ENCODE measurements at regions not wholly inside any gene's neighbourhood (a gene's known extent, or its start where the extent isn't known, plus 50 kb on each side); places are given as distances from the start of the nearest gene placed in this dataset.
"Not testable (repeated sequence)": the region's sequence is repeated elsewhere in the genome, so short reads cannot be mapped to it uniquely, and the experiment has no call there.

DNA sequence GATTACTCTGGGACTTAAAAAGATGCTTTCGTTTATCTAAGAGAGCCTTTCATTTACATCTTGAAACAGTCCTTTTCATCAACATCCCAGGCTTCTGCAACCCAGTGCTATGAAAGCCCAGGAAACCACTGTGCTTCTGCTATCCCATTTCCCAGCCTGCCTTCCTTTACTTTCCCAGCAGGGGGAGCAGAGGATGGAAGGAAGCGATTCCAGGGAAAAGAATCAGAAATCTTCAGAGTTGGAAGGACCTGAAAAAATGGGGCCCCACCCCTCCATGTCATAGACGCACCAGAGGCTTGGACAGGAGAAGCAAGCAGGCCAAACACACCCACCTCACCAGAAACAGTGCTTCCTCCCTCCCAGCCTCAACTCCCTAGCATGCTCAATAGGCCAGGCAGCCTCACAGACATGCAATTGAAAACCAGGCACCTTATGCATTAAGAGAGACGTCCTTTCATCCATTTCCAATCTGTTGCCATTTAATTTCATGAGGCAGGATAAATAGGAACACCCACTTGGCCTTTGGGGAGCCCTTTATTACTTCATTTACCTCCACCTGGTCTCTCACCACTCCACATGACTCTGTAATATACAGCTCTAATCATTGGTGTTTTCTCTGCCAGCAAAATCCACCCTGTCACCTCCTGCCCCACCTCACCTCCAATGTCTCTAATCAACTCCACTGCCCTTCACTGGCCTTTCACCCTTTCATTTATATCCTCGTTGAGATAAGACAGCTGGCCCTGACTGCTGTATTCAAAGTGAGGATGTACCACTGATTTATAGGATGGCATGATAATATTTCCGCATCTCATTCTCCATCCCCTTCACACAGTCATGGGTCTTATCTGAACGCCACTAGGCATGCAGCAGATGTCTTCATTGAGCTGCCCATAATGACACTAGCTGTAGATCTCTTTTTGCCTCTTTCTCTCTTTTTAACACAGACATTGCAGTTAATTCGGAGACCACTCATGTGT lies 583.9 kb downstream of the NTRK3 start:
- Histone ChIP-seq H3K27me3 (ENCODE audit: insufficient read depth in 3 of 3, low read length in 2 of 3) (no peaks in the 10 kb centered on the region), H3K36me3 (ENCODE audit: insufficient read depth in 1 of 2, low read depth in 1 of 2) (no peaks in the 10 kb centered on the region), H3K27ac (no peak overlapping the region), H3K4me3 (no peak overlapping the region), H3K4me1 (no peaks in the 10 kb centered on the region), H3K9me3 (peaks cover 8% of the 10 kb centered on the region)
- intact Hi-C loops (cut with DNase I), result loop anchor here in 1 of 2 donors (5.0 kb wide), 1 partner anchor 575 kb away; no protein-coding TSS in a partner anchor
- DNase-seq (no peak), ATAC-seq (no peak)
- TF ChIP-seq, protein P1, sequence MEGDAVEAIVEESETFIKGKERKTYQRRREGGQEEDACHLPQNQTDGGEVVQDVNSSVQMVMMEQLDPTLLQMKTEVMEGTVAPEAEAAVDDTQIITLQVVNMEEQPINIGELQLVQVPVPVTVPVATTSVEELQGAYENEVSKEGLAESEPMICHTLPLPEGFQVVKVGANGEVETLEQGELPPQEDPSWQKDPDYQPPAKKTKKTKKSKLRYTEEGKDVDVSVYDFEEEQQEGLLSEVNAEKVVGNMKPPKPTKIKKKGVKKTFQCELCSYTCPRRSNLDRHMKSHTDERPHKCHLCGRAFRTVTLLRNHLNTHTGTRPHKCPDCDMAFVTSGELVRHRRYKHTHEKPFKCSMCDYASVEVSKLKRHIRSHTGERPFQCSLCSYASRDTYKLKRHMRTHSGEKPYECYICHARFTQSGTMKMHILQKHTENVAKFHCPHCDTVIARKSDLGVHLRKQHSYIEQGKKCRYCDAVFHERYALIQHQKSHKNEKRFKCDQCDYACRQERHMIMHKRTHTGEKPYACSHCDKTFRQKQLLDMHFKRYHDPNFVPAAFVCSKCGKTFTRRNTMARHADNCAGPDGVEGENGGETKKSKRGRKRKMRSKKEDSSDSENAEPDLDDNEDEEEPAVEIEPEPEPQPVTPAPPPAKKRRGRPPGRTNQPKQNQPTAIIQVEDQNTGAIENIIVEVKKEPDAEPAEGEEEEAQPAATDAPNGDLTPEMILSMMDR (IDR thresholded peaks at IDR 0.05), result peak; percentile 47
- WGBS, 3 donors, result 56 to 64% (median 59%) methylated on average over 8 of the region's 8 CpGs

DNA sequence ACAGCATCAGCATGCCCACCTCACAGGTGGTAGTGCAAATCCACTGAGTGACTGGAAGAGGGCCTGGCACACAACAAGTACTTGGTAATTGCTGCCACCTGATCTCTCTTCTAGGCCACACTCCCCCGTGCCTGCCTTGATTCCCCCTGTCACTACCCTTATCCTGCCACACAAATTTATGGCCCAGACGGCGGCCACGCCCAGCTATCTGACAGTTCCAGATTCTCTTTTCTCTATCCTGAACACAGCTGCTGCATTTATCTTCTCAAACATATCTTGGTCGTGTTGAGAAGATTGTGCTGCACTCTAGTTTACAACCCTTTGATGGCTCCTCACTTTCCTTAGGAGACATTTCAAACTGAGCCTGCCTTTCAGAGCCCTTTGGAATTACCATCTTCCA lies 585.2 kb downstream of the NTRK3 start:
- no peaks in the 10 kb centered on the region for H3K4me1 ChIP-seq
- H3K27me3 ChIP-seq (ENCODE audit: insufficient read depth in 3 of 3, low read length in 2 of 3), result no peaks in the 10 kb centered on the region
- intact Hi-C loops (cut with DNase I), result loop anchor here in 1 of 2 donors (5.0 kb wide), 1 partner anchor 576 kb away; no protein-coding TSS in a partner anchor
- no peak overlapping the region for H3K4me3 ChIP-seq
- 58 to 76% (median 69%) methylated on average over 5 of the region's 5 CpGs for WGBS, 3 donors
- ATAC-seq (no peak), DNase-seq (no peak)
- no peak overlapping the region for H3K27ac ChIP-seq
- H3K9me3 ChIP-seq, result peaks cover 13% of the 10 kb centered on the region
- TF ChIP-seq, protein P1 (IDR thresholded peaks at IDR 0.05), result no peak
- no peaks in the 10 kb centered on the region for H3K36me3 ChIP-seq (ENCODE audit: insufficient read depth in 1 of 2, low read depth in 1 of 2)

DNA sequence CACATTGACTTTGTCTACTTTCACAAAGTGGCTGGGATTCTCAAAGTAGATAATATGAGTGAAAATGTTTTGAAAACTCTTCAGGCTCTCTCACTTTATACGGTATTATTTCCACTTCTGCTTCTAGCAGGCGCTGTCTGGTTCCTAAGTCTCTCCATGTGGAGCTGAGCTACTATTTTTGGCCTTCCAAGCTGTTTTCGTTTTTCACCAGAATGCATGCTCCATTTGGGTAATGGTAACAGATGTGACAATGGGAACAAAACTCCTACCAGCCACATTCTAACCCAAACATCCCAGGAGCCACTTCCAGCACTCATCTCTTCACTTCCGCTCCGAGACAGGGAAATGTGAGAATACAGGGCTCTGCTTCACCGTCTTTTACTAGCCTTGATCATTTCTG lies 586.7 kb downstream of the NTRK3 start:
- Histone ChIP-seq H3K27ac (no peak overlapping the region), H3K9me3 (peaks cover 13% of the 10 kb centered on the region), H3K4me1 (no peaks in the 10 kb centered on the region), H3K36me3 (ENCODE audit: insufficient read depth in 1 of 2, low read depth in 1 of 2) (no peaks in the 10 kb centered on the region), H3K4me3 (no peak overlapping the region), H3K27me3 (ENCODE audit: insufficient read depth in 3 of 3, low read length in 2 of 3) (no peaks in the 10 kb centered on the region)
- TF ChIP-seq, protein P1 (IDR thresholded peaks at IDR 0.05), result no peak
- DNase-seq (no peak), ATAC-seq (no peak)
- WGBS, 3 donors, result 52 to 67% (median 58%) methylated on average over 6 of the region's 6 CpGs
- intact Hi-C loops (cut with DNase I), result loop anchor here in 1 of 2 donors (5.0 kb wide), 1 partner anchor 577 kb away; no protein-coding TSS in a partner anchor

DNA sequence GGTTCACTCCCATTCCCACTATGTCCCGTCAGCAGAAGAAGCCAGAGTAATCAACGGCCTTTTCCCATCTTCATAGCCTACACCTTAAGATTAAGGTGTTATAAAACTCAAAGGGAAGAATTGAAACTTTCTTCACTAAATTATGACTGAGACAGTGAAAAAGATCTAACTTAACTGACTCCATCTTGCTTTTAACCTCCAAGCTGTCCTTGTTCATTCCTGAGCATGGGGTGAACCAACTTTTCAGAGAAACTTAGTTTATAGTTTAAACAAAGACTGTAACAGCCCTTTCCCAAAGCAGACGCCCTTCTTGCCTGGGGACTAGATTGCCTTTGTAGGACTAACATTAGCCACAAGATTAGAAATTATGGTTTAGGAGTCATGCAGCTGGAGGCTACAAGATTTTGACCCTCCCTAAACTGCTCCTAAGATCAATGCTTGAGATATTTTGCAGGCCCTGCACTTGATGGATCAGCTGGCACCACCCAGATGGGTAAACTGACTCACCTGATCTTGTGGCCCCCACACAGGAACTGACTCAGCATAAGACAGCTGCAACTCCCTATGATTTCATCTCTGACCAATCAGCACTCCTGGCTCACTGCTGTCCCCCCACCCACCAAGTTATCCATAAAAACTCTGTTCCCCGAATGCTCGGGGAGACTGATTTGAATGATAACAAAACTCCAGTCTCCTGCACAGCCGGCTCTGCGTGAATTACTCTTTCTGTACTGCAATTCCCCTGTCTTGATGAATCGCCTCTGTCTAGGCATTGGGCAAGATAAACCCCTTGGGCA lies 587.6 kb downstream of the NTRK3 start:
- intact Hi-C loops (cut with DNase I), result not testable (repeated sequence)

DNA sequence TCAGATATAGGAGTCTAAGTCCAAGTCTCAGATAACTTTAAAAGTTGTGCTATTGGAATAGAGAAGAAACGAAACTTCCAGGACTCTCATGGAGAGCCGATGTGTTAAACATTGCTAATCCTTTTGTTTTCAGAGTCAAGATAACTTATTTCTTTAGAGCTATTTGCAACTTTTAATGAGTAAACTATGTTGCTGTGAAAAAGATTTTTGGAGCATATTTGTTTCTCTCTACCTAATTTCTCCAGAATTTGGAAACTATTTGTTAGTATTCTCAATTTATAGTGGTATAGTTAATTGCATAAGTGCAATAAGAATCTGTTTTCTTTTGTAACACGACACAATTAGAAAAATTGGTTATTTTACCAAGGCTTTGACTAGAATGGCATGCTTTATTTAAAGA lies 588.9 kb downstream of the NTRK3 start:
- Histone ChIP-seq H3K27ac (no peak overlapping the region), H3K36me3 (ENCODE audit: insufficient read depth in 1 of 2, low read depth in 1 of 2) (no peaks in the 10 kb centered on the region), H3K27me3 (ENCODE audit: insufficient read depth in 3 of 3, low read length in 2 of 3) (no peaks in the 10 kb centered on the region), H3K9me3 (peaks cover 13% of the 10 kb centered on the region), H3K4me3 (no peak overlapping the region), H3K4me1 (no peaks in the 10 kb centered on the region)
- ATAC-seq (no peak), DNase-seq (no peak)
- 89 to 93% (median 89%) methylated on average over 3 of the region's 3 CpGs for WGBS, 3 donors
- TF ChIP-seq, protein P1 (IDR thresholded peaks at IDR 0.05), result no peak
- intact Hi-C loops (cut with DNase I), result no loop called here

More for the DNA sequence above, 587.6 kb downstream of the NTRK3 start:
- H3K27ac ChIP-seq; H3K27me3 ChIP-seq (ENCODE audit: insufficient read depth in 3 of 3, low read length in 2 of 3); ATAC-seq; DNase-seq; H3K4me1 ChIP-seq; H3K4me3 ChIP-seq; H3K36me3 ChIP-seq (ENCODE audit: insufficient read depth in 1 of 2, low read depth in 1 of 2): not testable (repeated sequence)
- WGBS, 3 donors, result 90 to 95% (median 90%) methylated on average over 8 of the region's 8 CpGs
- peaks cover 13% of the 10 kb centered on the region for H3K9me3 ChIP-seq

Data from psoas muscle (tissue), 7 donors.